DMS 273 (cell line): ENCODE measurements at regions not wholly inside any gene's neighbourhood (a gene's known extent, or its start where the extent isn't known, plus 50 kb on each side); places are given as distances from the start of the nearest gene placed in this dataset.
A peak's percentile ranks its signal among the peaks of the same experiment; 100 is the strongest.

ENCODE experiments used
- DNase-seq: peaks from one replicate; lab custom pipeline; 2025; ENCODE audit not compliant: unreplicated experiment; lab: John Stamatoyannopoulos, UW

DNA sequence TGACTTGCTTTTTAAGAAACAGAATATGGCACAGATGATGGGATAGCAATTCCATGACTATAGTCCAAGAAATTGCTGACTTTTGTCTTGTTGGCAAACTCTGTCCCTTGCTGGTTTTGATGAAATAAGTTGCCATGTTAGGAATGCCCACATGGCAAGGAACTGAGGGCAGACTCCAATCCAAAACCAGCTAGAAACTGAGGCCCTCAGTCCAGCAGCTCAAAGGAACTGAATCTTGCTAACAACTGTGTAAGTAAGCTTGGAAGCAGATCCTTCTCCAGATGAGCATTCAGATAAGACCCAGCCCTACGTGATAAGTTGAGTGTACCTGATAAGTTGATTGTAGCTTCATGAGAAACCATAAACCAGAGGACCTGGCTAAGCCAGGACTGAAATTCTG is 64.3 kb upstream of the BMPER start:
- peak; percentile 26 for DNase-seq

DNA sequence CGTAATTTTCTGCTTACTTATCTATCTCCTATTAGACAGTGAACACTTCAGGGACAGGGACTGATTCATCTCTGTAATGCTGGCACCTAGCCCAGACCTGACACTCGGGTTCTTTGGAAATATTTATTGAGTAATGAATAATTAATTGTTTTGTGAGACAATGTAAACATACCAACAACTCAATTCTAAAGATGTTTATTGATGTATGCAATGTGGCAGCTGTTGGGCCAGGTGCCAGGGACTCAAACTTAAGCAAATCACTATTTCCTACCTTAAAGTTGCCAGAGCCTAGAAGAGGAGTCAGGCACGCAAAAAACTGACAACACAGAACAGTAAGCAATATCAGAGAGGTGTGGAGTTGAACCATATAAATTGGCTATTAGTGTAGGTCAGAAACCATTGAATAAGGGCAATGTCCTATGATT is 63.6 kb upstream of the BMPER start:
- DNase-seq: peak; percentile 64

DNA sequence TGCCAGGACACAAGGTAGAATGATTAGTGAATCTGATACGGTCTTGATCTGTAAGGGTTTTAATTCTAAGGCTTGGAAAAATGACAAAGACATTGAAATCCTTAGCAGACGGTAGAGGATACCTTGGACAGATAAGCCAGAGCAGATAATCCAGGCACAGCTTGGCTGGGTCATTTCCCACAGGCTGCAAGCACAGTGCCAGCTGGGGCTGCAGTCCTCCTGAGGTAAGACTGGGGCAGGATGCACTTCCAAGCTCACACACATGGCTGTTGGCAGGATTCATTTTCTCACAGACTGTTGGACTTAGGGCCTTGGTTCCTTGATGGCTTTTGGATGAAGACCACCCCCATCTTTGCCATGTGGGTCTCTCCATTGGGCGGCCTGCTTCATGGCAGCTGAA is 63.2 kb upstream of the BMPER start:
- peak; percentile 89 for DNase-seq

DNA sequence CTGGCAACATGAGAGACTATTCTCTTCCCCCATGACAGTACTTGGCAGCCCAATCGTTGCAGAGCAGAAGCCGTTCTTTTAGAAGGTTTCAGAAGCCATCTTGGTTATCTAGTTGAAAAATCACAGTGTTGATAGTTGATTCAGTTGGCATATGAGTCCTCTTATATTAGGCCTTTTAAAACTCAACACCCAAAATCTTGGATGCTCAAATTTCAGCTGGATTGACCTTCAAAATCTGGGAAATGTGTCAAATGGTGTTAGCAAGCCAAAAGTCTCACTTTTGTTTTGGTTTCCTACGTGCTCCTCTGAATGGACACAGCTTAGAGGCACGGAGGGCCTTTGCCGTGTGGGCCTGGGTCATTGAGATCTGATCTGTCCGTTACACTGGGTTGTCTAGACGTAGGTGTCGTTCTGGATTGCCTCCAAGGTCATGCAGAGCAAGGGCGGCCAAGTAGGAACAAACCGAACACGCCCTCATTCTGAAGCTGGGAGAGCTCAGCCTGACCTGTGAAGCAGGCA is 59.3 kb upstream of the BMPER start:
- peak; percentile 22 for DNase-seq

DNA sequence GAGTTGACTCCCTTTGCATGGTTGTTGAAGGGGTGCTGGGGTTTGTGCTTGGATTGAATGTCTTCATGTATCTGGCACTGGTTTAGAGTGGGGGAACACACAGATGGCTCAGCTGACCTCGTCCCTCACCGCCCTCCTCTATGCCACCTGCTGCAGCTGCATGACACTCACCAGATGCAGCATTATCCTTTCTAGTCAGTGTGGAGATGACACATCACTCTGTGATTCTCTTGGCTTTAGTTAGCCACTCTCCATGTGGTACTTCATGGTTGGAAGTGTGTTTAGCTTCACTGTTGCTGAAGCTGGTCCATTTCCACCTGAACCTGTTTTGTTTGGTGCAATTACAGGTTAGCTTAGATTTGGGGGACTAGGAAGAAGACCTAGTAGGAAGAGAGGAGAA is 56.3 kb upstream of the BMPER start:
- peak; percentile 10 for DNase-seq

DNA sequence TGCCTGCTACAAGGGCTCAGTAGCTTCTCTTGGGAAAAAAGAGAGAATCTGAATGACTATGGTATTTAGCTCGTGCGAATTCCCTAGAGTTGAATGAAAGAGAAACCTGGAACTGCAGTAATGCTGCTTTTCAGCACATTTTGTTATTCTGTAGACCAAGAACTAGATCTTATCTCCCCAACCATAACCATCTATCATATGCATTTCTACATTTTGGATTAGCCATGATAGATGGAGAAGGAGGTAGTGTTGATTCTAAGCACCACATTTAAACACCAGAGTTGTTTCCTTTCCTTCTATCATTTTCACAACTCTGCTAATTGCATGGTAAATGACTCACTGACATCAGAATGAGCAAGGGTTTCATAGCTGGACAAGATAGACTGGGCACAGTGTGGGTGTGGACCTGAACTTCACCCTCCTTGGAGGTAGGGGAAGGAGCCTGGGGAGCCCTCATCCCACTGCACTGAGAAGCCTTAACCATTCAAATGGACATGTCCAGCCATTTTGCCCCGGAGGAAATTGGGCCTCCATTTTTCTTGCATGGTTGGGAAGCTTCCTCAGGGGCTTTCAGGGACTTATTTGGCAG is 55.3 kb upstream of the BMPER start:
- DNase-seq: no peak

DNA sequence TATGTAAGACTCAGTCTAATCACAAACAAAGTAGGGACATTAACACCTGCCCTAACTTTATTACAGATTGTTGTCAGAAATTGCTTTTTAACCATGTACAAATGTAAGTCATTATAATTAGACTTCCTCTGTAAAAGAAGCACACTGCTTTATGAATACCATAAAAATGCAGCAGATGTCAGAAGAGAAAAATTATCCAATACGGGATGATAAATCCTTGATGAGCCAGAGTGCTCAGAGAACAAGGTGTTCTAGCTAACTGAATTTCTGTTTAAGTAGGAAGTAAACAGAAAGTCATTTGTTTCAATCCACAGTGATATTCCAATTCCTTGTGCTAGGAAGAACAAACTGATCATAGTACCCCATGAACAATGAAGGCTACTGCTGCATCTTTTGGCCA is 54.6 kb upstream of the BMPER start:
- DNase-seq: no peak

DNA sequence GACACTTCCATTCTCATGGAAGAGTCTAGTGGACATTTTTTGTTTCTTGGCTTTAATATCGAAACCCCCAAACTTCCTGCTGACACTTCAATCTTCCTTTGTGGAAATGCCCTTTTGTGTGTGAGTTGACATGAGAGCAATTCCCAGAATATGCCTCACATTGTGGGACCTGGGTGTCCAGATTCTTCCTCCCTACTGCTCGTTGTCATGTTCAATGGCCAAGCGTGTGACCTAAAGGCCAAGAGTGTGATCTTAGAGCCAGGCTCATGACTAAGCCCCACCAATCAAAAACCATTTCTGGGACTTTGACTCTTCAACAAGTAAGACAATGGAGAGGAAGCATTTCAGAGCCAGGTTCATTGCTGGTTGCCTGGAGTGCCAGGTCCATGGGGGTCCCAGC is 52.5 kb upstream of the BMPER start:
- DNase-seq: no peak

DNA sequence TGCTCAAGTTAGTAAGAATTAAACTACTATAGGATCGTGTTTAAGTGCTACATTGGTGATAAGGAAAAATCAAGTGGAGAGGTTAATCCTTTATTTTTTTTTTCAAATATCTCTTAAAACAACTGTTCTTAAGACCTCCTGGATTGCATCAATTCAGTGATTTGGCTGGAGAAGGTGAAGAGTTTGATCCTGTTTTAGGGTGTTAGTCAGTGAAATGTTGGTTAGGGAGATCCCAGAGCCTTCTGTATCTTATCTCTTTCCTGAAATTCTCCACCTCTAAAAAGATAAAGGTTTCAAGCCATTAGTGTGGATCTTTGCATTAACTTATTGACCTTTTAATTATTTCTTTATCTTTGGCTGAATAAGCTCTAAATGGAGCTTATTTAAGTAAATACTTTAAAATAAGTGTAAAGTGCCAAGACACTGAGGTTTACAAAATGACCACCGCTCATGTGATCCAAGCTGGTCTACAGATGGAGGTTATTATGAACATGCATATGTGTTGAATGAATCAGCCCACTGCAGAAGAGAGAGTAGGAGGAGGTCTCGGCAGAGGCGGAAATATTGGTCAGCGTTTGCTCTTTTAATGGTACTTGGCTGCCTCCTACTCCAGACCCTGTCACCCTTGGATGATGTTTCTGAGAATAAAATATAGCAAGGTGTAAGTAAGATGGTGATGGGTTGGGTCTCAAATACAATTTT is 51.8 kb upstream of the BMPER start:
- DNase-seq: no peak

DNA sequence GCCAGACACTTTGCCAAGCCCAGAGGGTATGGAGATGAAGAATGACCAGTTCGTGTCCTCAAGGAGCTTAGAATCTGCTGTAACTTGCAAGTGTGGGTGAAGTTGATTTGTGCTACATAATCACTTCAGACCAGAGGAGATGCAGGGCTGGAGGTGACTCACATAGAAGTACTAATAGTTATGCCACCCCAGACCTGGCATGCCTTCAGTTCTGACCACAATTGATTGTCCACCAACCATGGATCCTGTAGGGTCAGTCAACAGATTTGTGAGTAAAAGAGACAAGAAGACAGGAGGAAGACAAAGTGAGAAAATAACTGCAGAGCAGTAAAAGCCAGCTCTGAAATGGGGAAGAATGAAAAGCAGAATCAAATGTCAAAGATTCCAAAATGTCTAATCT is 51.2 kb upstream of the BMPER start:
- no peak for DNase-seq

DNA sequence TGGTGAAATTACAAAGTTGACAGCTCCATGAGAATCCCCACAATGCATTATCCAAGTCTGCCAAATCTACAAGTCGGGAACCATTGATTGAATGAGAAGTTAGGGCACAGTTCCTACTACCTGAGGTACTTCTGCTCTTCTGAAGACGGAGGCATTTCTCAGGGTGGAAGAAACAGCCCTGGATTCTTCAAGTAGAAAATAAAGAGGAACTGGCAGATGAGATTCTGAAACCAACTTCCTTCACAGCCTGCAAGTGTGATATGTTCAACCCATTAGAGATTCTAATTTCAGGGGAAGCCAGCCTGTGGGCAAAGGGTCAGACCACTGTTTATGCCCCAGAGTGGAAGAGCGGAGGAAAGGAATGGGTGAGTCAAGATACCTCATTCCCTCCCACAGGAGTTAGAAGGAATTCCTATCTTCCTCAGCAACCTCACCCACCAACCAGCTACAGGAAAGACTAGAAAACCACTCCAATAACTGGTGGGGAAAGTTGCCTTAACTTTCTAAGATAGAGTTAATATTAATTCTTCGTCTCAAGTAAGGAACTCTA is 50.5 kb upstream of the BMPER start:
- DNase-seq: no peak
